Astrocyte of the spinal cord (primary cell): ENCODE measurements at regions not wholly inside any gene's neighbourhood (a gene's known extent, or its start where the extent isn't known, plus 50 kb on each side); places are given as distances from the start of the nearest gene placed in this dataset.

Source experiments
- DNase-seq: peaks from one replicate; pipeline ENCODE4 v3.0.0; 2011; ENCODE audit warnings: low read depth, low spot score
- H3K4me3 ChIP-seq: 2 replicates; pipeline ENCODE4 v1.5.1; 2011; ENCODE audit warnings: low read depth, mild to moderate bottlenecking, low read length, moderate library complexity
- in situ Hi-C: cut with HindIII; loops from 2 replicates; pipeline ENCODE4 v1.10.0; 2017; ENCODE audit warnings: low sequenced_read_pairs
- TF ChIP-seq, protein P1 (sequence below): IDR thresholded peaks from 2 replicates; pipeline ENCODE4 v1.5.1; 2012; ENCODE audit warnings: low read depth, mild to moderate bottlenecking, low read length, inconsistent platforms

GRCh38 chr12:113747017-113747416 lies 219.1 kb downstream of the RBM19 start:
- no peak for DNase-seq
- TF ChIP-seq, protein P1, sequence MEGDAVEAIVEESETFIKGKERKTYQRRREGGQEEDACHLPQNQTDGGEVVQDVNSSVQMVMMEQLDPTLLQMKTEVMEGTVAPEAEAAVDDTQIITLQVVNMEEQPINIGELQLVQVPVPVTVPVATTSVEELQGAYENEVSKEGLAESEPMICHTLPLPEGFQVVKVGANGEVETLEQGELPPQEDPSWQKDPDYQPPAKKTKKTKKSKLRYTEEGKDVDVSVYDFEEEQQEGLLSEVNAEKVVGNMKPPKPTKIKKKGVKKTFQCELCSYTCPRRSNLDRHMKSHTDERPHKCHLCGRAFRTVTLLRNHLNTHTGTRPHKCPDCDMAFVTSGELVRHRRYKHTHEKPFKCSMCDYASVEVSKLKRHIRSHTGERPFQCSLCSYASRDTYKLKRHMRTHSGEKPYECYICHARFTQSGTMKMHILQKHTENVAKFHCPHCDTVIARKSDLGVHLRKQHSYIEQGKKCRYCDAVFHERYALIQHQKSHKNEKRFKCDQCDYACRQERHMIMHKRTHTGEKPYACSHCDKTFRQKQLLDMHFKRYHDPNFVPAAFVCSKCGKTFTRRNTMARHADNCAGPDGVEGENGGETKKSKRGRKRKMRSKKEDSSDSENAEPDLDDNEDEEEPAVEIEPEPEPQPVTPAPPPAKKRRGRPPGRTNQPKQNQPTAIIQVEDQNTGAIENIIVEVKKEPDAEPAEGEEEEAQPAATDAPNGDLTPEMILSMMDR: no peak
- in situ Hi-C loops: no loop called here
- H3K4me3 ChIP-seq: no peak overlapping the region

- in situ Hi-C loops: no loop called here
Observed at GRCh38 chr12:113744802-113745395, 221.2 kb downstream of the RBM19 start.

DNA sequence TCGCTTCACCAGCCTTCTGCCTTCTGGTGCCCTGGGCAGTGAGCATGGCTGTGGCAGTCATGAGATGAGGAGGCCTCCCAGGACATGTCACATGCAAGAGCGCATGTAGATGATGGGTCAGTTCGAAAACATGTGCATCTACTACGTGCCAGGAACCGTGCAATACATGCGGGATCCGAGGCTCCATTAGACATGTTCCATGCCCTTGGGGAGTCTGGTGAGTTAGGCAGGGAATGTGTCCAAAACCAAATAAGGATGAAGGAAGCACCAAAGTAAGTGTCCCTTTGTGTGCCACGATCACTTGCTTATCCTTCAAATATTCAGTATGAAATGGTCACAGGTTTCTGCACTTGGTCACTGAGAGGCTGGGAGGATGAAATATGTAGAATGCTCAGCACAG lies 223.3 kb downstream of the RBM19 start:
- TF ChIP-seq, protein P1: no peak
- no peak overlapping the region for H3K4me3 ChIP-seq
- DNase-seq: no peak
- in situ Hi-C loops: no loop called here

More at GRCh38 chr12:113744802-113745395, 221.2 kb downstream of the RBM19 start:
- DNase-seq: no peak
- no peak overlapping the region for H3K4me3 ChIP-seq
- TF ChIP-seq, protein P1: no peak

DNA sequence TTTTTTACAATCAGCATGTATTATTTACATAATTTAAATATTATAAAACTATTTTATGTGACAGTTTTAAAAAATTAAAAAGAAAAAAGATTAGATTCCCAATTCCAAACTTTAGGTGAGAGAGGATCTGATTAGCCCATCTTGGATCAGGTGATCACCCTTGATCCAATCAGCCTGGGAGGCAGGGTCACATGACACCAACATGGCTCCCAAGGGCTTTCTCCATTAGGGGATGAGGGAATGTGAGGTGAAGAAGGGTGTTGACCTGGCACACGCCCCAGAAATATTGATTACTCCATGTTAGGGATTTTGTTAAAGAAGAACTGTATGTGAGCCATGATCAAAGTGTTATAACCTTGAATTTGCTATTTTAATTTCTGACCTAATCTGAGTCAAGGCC lies 225.4 kb downstream of the RBM19 start:
- no peak for DNase-seq
- in situ Hi-C loops: no loop called here
- TF ChIP-seq, protein P1: no peak
- no peak overlapping the region for H3K4me3 ChIP-seq

GRCh38 chr12:113735131-113735530 lies 231.0 kb downstream of the RBM19 start:
- no peak overlapping the region for H3K4me3 ChIP-seq
- TF ChIP-seq, protein P1: no peak
- DNase-seq: no peak
- in situ Hi-C loops: no loop called here

- no peak for DNase-seq
- H3K4me3 ChIP-seq: no peak overlapping the region
- TF ChIP-seq, protein P1: no peak
- in situ Hi-C loops: no loop called here
Observed at GRCh38 chr12:113734503-113734902, 231.6 kb downstream of the RBM19 start.
